ENCODE measurements at regions not wholly inside any gene's neighbourhood (a gene's known extent, or its start where the extent isn't known, plus 50 kb on each side); places are given as distances from the start of the nearest gene placed in this dataset.
"Not testable (repeated sequence)": the region's sequence is repeated elsewhere in the genome, so short reads cannot be mapped to it uniquely, and the experiment has no call there.

GRCh38 chr4:146073517-146073916 lies 102.0 kb upstream of the LSM6 start:
- DNase-seq (ENCODE audit: low spot score), result no peak

- DNase-seq (ENCODE audit: low spot score), result no peak
Measured at GRCh38 chr4:146072376-146072775, 103.1 kb upstream of the LSM6 start.

GRCh38 chr4:146071390-146071789 lies 104.1 kb upstream of the LSM6 start:
- DNase-seq (ENCODE audit: low spot score), result no peak

- no peak for DNase-seq (ENCODE audit: low spot score)
Measured at GRCh38 chr4:146063143-146063542, 112.4 kb upstream of the LSM6 start.

GRCh38 chr4:146062340-146062739 lies 113.2 kb upstream of the LSM6 start:
- DNase-seq (ENCODE audit: low spot score), result no peak

GRCh38 chr4:146061610-146062334 lies 113.7 kb upstream of the LSM6 start:
- no peak for DNase-seq (ENCODE audit: low spot score)

GRCh38 chr4:146059865-146060264 lies 115.7 kb upstream of the LSM6 start:
- peak; percentile 14 for DNase-seq (ENCODE audit: low spot score)

- DNase-seq (ENCODE audit: low spot score), result no peak
Measured at GRCh38 chr4:146059151-146059550, 116.4 kb upstream of the LSM6 start.

GRCh38 chr4:146058531-146058930 lies 117.0 kb upstream of the LSM6 start:
- DNase-seq (ENCODE audit: low spot score), result no peak

GRCh38 chr4:146054676-146055075 lies 116.1 kb upstream of the ZNF827 start:
- no peak for DNase-seq (ENCODE audit: low spot score)

- no peak for DNase-seq (ENCODE audit: low spot score)
Measured at GRCh38 chr4:146053891-146054290, 115.3 kb upstream of the ZNF827 start.

GRCh38 chr4:146051728-146052391 lies 113.2 kb upstream of the ZNF827 start:
- DNase-seq (ENCODE audit: low spot score), result peak; percentile 43

- DNase-seq (ENCODE audit: low spot score), result no peak
Measured at GRCh38 chr4:146051223-146051622, 112.6 kb upstream of the ZNF827 start.

- no peak for DNase-seq (ENCODE audit: low spot score)
Measured at GRCh38 chr4:146049802-146050201, 111.2 kb upstream of the ZNF827 start.

GRCh38 chr4:146047768-146048167 lies 109.1 kb upstream of the ZNF827 start:
- not testable (repeated sequence) for DNase-seq (ENCODE audit: low spot score)

GRCh38 chr4:146041139-146042004 lies 102.7 kb upstream of the ZNF827 start:
- DNase-seq (ENCODE audit: low spot score), result no peak

GRCh38 chr4:146040623-146041022 lies 102.0 kb upstream of the ZNF827 start:
- DNase-seq (ENCODE audit: low spot score), result no peak

GRCh38 chr4:146033149-146033548 lies 94.5 kb upstream of the ZNF827 start:
- DNase-seq (ENCODE audit: low spot score), result no peak

- no peak for DNase-seq (ENCODE audit: low spot score)
Measured at GRCh38 chr4:146032234-146032860, 93.7 kb upstream of the ZNF827 start.

- no peak for DNase-seq (ENCODE audit: low spot score)
Measured at GRCh38 chr4:146029939-146030710, 91.5 kb upstream of the ZNF827 start.

- no peak for DNase-seq (ENCODE audit: low spot score)
Measured at GRCh38 chr4:146029147-146029546, 90.5 kb upstream of the ZNF827 start.
